ENCODE measurements at regions not wholly inside any gene's neighbourhood (a gene's known extent, or its start where the extent isn't known, plus 50 kb on each side); places are given as distances from the start of the nearest gene placed in this dataset.

GRCh38 chr11:80970037-80970436 lies 1529.2 kb upstream of the TENM4 start:
- TF ChIP-seq, protein P1, sequence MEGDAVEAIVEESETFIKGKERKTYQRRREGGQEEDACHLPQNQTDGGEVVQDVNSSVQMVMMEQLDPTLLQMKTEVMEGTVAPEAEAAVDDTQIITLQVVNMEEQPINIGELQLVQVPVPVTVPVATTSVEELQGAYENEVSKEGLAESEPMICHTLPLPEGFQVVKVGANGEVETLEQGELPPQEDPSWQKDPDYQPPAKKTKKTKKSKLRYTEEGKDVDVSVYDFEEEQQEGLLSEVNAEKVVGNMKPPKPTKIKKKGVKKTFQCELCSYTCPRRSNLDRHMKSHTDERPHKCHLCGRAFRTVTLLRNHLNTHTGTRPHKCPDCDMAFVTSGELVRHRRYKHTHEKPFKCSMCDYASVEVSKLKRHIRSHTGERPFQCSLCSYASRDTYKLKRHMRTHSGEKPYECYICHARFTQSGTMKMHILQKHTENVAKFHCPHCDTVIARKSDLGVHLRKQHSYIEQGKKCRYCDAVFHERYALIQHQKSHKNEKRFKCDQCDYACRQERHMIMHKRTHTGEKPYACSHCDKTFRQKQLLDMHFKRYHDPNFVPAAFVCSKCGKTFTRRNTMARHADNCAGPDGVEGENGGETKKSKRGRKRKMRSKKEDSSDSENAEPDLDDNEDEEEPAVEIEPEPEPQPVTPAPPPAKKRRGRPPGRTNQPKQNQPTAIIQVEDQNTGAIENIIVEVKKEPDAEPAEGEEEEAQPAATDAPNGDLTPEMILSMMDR (conservative IDR thresholded peaks at IDR 0.05; ENCODE audit: low read depth, low read length), result no peak
- no peak for TF ChIP-seq EZH2phosphoT487 (IDR thresholded peaks at IDR 0.05; ENCODE audit: borderline replicate concordance, low read length)
- TF ChIP-seq EZH2 (IDR thresholded peaks at IDR 0.05; ENCODE audit: low read length, unreplicated experiment), result no peak

Data from PC-3 (cell line).